Thymus (tissue), 11 donors: ENCODE measurements at regions not wholly inside any gene's neighbourhood (a gene's known extent, or its start where the extent isn't known, plus 50 kb on each side); places are given as distances from the start of the nearest gene placed in this dataset.
"Not testable (repeated sequence)": the region's sequence is repeated elsewhere in the genome, so short reads cannot be mapped to it uniquely, and the experiment has no call there.

Experiments
- DNase-seq, 9 donors: peaks; one replicate each; pipeline ENCODE4 v3.0.0-alpha.2; 2013; ENCODE audit warnings: low spot score in 9 of 9, low read depth in 6 of 9, missing footprints in 1 of 9
- H3K27ac ChIP-seq, 2 donors: one replicate each; pipeline ENCODE4 v1.5.1; 2013; ENCODE audit warnings: control low read depth in 1 of 2, low read depth in 1 of 2, low read length in 1 of 2, mild to moderate bottlenecking in 1 of 2, moderate library complexity in 1 of 2
- H3K27me3 ChIP-seq, 2 donors: one replicate each; pipeline ENCODE4 v1.5.1; 2013; ENCODE audit warnings: low read length in 1 of 2; ENCODE audit not compliant: control insufficient read depth in 2 of 2, insufficient read depth in 1 of 2
- H3K36me3 ChIP-seq, 2 donors: one replicate each; pipeline ENCODE4 v1.5.1; 2013; ENCODE audit warnings: low read length in 1 of 2, mild to moderate bottlenecking in 1 of 2, moderate library complexity in 1 of 2; ENCODE audit not compliant: control insufficient read depth in 2 of 2, insufficient read depth in 2 of 2
- H3K4me1 ChIP-seq, 2 donors: one replicate each; pipeline ENCODE4 v1.5.1; 2013; ENCODE audit warnings: low read length in 2 of 2; ENCODE audit not compliant: control insufficient read depth in 2 of 2, insufficient read depth in 2 of 2
- H3K4me3 ChIP-seq, 2 donors: one replicate each; pipeline ENCODE4 v1.5.1; 2013; ENCODE audit warnings: low read length in 2 of 2, control low read depth in 1 of 2, mild to moderate bottlenecking in 1 of 2
- H3K9me3 ChIP-seq, 2 donors: one replicate each; pipeline ENCODE4 v1.5.1; 2013; ENCODE audit warnings: low read length in 1 of 2, mild to moderate bottlenecking in 1 of 2; ENCODE audit not compliant: control insufficient read depth in 2 of 2, insufficient read depth in 1 of 2
- WGBS: extraction: QIAGEN DNeasy Blood & Tissue Kit; methylation state at CpG from one replicate; pipeline ENCODE4 v1.1.7; 2013; 5-methylcytosine and 5-hydroxymethylcytosine counted together
- donor health status: healthy.

- H3K4me3 ChIP-seq, result no peak overlapping the region
- no peak for DNase-seq
- no peaks in the 10 kb centered on the region for H3K36me3 ChIP-seq
- no peaks in the 10 kb centered on the region for H3K27me3 ChIP-seq
- no peaks in the 10 kb centered on the region for H3K9me3 ChIP-seq
- H3K4me1 ChIP-seq, result no peaks in the 10 kb centered on the region
- no peak overlapping the region for H3K27ac ChIP-seq
Measured at GRCh38 chr2:35168351-35168750, 1187.2 kb upstream of the CRIM1 start.

DNA sequence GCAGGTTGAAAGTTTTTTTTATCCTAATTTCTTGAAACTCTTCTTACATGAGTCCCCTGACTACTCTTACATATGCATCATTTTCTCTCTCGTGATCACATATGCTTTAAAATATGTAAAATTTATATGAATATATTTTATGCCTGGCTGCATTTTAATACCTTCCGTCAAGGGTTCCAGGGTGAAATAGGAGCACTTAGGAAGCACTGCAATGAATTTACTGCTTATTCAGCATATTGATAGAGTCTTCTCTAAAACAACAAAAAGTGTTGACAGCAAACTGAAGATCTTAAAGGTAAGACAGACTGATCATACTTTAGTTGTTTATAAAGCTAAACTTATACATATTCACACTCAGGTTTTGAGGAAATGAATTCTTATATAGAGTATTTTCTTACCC, 1191.6 kb upstream of the CRIM1 start:
- Histone ChIP-seq H3K4me3 (no peak overlapping the region), H3K36me3 (no peaks in the 10 kb centered on the region), H3K4me1 (no peaks in the 10 kb centered on the region), H3K9me3 (no peaks in the 10 kb centered on the region), H3K27ac (no peak overlapping the region), H3K27me3 (no peaks in the 10 kb centered on the region)
- no peak for DNase-seq
- WGBS, result 94% methylated on average over 2 of the region's 2 CpGs

DNA sequence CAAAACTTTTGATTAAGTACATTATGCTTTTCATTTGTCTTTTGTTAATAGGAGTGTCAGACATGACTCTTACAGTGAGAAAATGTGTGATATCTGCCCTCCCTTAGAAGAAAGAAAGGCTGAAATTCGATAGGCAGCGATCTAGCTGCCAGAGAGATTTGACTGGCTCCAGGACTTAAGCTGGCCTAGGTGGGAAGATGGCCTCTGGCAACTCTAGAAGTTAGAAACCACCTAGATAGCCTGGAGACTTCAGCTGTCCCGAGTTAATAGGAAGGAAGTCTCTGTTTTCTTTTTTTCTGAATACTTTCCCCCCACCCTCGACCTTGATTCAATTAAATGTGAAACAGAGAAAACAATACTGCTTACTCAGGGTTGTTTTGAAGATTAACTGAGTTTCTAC, 1194.7 kb upstream of the CRIM1 start:
- no peak overlapping the region for H3K27ac ChIP-seq
- WGBS, result 62% methylated on average over 4 of the region's 4 CpGs
- H3K4me3 ChIP-seq, result no peak overlapping the region
- no peaks in the 10 kb centered on the region for H3K4me1 ChIP-seq
- no peaks in the 10 kb centered on the region for H3K27me3 ChIP-seq
- H3K9me3 ChIP-seq, result no peaks in the 10 kb centered on the region
- H3K36me3 ChIP-seq, result no peaks in the 10 kb centered on the region
- DNase-seq, result no peak

GRCh38 chr2:35125871-35126270, 1229.7 kb upstream of the CRIM1 start:
- H3K9me3 ChIP-seq, result peaks cover 0 to 12% of the 10 kb centered on the region in 2 donors
- no peak for DNase-seq
- no peak overlapping the region for H3K27ac ChIP-seq
- H3K4me3 ChIP-seq, result no peak overlapping the region
- H3K36me3 ChIP-seq, result no peaks in the 10 kb centered on the region
- no peaks in the 10 kb centered on the region for H3K4me1 ChIP-seq
- 94% methylated on average over 1 of the region's 1 CpG for WGBS
- H3K27me3 ChIP-seq, result no peaks in the 10 kb centered on the region

DNA sequence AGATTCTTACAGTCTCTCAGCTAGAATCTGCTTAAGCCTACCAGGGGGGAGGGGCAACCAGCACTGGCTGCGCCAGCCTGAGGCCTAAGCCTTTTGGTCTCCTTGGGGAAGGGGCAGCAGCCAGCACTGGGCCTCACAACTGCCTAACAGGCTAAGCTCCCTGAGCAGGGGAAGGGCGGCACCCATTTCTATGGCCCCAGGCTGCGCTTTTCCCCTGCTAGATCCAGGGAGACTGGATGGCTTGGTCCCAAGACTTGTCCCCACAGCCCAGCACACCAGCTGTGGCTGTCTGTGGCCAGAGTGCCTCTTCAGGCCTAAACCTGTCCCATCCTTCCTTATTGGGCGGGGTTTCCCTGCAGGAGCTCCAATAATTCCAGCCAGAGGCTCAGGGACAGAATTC, 1230.3 kb upstream of the CRIM1 start:
- H3K4me3 ChIP-seq, result no peak overlapping the region
- 86% methylated on average over 4 of the region's 4 CpGs for WGBS
- H3K27ac ChIP-seq, result no peak overlapping the region
- no peak for DNase-seq
- H3K36me3 ChIP-seq, result no peaks in the 10 kb centered on the region
- no peaks in the 10 kb centered on the region for H3K27me3 ChIP-seq
- H3K4me1 ChIP-seq, result no peaks in the 10 kb centered on the region
- H3K9me3 ChIP-seq, result peaks cover 0 to 12% of the 10 kb centered on the region in 2 donors

DNA sequence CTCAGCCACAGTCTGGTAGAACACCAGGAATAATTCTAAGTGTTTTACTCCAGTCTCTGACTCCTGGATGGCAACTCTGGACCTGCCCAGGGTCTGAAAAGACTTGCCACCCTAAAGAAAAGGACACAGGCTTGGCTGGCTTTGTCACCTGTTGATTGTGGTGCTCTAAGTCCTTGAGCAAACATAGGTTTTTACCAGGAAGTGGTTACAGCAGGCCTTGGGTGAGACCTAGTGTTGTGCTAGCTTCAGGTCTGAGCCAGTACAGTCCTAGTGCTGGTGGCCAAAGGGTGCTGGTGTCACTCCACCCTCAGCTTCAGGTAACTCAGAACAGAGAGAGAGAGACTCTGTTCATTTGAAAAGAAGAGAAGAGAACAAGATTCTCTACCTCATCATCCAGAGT, 1239.4 kb upstream of the CRIM1 start:
- no peak for DNase-seq
- Histone ChIP-seq H3K36me3 (no peaks in the 10 kb centered on the region), H3K27ac (no peak overlapping the region), H3K27me3 (no peaks in the 10 kb centered on the region), H3K4me1 (no peaks in the 10 kb centered on the region), H3K9me3 (peaks cover 0 to 2% of the 10 kb centered on the region in 2 donors), H3K4me3 (no peak overlapping the region)

- Histone ChIP-seq H3K27me3 (no peaks in the 10 kb centered on the region), H3K36me3 (no peaks in the 10 kb centered on the region), H3K4me3 (no peak overlapping the region), H3K9me3 (peaks cover 0 to 2% of the 10 kb centered on the region in 2 donors), H3K4me1 (no peaks in the 10 kb centered on the region), H3K27ac (no peak overlapping the region)
- 84% methylated on average over 2 of the region's 2 CpGs for WGBS
- DNase-seq, result no peak
Measured at GRCh38 chr2:35114765-35115164, 1240.8 kb upstream of the CRIM1 start.

- H3K4me1 ChIP-seq, H3K4me3 ChIP-seq, H3K9me3 ChIP-seq, H3K27ac ChIP-seq, H3K36me3 ChIP-seq, DNase-seq, H3K27me3 ChIP-seq: not testable (repeated sequence)
- 80% methylated on average over 8 of the region's 10 CpGs for WGBS
Measured at GRCh38 chr2:35112367-35112766, 1243.2 kb upstream of the CRIM1 start.

- Histone ChIP-seq H3K36me3 (no peaks in the 10 kb centered on the region), H3K4me3 (no peak overlapping the region), H3K27ac (no peak overlapping the region), H3K9me3 (no peaks in the 10 kb centered on the region), H3K4me1 (no peaks in the 10 kb centered on the region), H3K27me3 (no peaks in the 10 kb centered on the region)
- WGBS, result 81% methylated on average over 1 of the region's 1 CpG
- no peak for DNase-seq
Measured at GRCh38 chr2:35104309-35104708, 1251.3 kb upstream of the CRIM1 start.

DNA sequence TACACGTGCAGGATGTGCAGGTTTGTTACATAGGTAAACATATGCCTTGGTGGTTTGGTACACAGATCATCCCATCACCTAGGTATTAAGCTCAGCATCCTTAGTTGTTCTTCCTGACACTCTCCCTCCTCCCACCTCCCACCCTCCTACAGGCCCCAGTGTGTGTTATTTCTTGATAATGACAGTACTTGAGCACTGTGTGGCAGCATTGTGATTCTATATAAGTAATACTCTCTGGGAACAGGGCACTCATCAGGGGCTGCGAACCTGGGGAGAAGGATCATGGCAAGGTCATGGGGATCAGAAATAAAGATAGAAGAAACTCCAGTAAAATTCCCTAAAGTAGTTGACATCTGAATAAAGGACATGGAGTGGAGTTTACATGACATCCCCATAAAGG, 1256.2 kb upstream of the CRIM1 start:
- Histone ChIP-seq H3K27ac (no peak overlapping the region), H3K27me3 (no peaks in the 10 kb centered on the region), H3K36me3 (no peaks in the 10 kb centered on the region), H3K4me3 (no peak overlapping the region), H3K9me3 (no peaks in the 10 kb centered on the region), H3K4me1 (no peaks in the 10 kb centered on the region)
- 78% methylated on average over 2 of the region's 2 CpGs for WGBS
- no peak for DNase-seq
